GM19351 (cell line): ENCODE measurements at regions not wholly inside any gene's neighbourhood (a gene's known extent, or its start where the extent isn't known, plus 50 kb on each side); places are given as distances from the start of the nearest gene placed in this dataset.

Source experiments
- ATAC-seq: cut with Tn5 transposase; IDR thresholded peaks from one replicate; pipeline ENCODE4 v1.9.1; 2021; ENCODE audit warnings: mild to moderate bottlenecking, moderate library complexity; ENCODE audit not compliant: unreplicated experiment

GRCh38 chr1:186557147-186557777 lies 96.3 kb upstream of the PDC start:
- no peak for ATAC-seq

GRCh38 chr1:186550832-186551231 lies 89.9 kb upstream of the PDC start:
- ATAC-seq, result no peak

DNA sequence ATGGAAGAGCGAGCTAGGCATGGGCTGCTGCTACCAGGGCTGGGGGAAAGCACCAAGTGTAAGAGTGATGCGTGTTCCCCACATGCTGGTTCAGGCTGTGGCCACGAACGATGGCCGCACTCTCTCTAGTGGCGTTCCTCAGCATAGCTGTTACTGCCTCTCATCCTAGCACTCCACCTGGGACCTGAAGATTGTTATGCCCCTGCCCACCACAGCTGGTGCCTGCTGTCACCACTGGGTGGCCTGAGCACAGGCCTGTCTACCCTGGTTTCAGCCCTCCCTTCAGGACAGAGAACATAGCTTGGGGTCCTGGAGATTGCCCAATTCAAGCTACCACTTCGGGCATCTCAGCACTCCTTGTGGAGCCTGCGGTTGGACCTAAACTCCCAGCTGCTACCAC lies 80.1 kb upstream of the PDC start:
- no peak for ATAC-seq

DNA sequence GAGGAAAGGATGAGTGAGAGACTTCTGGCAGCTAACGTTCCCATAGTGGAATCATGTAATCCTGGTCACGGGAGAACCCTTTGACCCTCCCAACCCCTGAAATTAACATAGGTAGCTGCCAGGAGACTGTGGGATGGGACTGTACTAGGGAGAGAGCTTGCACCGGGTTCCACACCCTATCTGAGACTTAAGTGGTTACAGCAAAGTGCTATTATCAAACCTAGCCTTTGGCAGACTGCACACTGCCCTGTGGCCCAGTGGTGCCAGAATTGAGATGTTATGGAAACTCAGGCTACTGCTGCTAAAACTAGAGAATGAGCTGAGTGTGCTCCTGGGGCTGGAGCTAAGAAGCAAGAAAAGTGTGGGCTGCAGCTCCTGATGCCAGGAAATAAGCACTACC lies 79.6 kb upstream of the PDC start:
- ATAC-seq, result no peak

DNA sequence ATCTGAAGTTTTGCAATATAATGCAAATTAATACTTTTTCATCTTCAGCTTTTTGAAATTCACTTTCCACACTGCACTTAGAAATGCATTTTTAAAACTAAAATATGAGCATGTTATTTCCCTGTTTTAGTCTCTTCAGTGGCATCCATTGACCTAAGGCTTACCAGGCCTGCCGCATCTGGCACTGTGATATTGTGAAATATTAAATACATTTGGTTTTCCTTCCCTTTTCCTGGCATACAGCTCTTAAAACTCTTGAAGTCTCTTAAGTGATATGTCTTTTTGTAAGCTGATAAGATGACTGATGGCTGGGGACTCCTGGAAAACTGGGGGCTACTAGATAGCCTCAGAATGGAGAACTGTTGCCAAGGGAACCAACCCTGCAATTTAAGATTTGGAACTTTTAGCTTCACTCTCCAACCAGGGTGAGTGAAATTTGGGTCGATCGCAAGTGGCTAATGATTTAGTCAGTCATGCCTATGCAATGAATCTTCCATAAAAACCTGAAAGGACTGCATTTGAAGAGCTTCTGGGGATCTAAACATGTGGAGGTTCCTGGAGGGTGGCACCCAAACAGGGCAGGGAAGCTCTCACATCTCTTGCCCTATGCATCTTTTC lies 75.5 kb upstream of the PDC start:
- ATAC-seq, result no peak

DNA sequence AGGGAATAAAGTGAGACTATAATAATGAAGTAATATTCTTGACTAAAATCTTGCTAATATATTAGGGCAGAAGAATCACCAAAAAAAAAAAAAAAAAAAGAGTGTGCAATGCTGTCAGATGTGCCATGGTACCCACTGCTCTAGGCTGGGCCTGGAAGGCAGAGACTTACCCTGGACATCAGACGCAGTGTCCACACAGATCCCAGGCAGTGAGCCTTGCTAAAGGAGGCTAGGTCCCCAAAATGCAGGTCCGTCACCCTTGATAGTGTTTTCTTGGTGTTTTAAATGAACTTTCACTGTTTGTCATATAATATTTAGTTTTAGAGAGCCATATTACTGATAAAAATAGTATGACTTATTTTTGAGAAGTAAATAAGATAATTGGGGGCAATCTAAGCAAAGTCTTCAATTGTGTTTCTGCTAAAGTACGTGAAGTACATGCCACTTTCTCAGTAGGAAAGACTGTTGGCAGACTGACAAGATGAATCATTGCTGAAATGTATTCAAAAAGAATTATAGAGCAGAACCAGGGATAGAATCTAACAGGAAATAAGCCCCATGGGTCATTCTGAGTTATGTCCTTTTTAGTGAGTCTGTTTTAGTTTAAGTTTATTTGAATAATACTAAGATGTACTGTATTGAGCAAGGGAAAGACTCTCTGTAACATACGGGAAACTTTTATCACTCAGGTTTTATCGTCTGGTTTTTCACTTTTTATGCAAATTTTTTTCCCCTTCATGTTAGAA lies 74.6 kb upstream of the PDC start:
- peak; percentile 59 for ATAC-seq

DNA sequence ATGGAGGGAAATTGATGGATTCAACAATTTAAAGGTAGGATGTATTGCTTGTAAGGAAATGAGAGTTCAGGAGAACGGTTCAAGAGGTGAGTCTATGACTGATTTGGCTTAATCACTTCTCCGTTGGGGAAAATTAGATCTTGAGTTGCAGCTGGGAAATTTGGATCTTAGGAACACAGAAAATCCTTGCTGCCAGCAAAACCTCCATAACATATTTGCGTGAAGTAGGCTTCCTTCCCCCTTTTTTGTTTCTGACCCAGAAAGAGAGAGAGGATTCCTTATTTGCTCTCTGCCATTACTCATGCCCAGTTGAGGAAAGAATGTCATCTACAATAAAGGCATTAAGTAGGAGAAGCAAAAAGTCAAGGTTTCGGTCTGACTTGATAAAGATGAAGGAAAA lies 73.5 kb upstream of the PDC start:
- ATAC-seq, result no peak

- no peak for ATAC-seq
These were observed 71.6 kb upstream of the PDC start for GRCh38 chr1:186532466-186532865.

- ATAC-seq, result no peak
These were observed 70.7 kb upstream of the PDC start for GRCh38 chr1:186531561-186532165.

- no peak for ATAC-seq
These were observed 69.2 kb upstream of the PDC start for GRCh38 chr1:186530109-186530508.

GRCh38 chr1:186519982-186520381 lies 59.1 kb upstream of the PDC start:
- no peak for ATAC-seq

DNA sequence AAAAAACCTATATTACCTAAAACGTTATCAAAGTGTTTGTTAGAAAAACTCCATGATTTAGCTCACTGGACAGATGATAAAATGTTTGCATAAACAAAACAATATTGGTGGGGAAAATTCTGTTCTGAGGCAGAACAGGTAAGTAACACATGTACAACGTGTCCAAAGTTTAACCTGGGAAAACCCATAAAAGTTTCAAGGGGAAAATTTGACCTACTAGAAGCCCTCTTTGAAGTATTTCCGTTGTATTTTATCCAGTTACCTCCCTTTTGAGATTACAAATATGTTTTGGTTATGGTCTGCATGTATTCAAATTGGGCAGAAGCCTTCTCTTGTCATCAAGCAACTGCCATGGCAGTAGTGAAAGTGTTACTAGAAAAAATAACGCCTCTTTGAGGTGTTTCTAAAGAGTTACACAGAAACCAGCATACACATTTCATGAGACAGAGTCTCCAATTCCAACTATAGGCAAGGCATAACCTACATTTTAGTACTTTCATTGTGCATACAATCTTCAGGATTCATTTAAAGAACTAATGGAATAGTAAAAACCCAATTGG lies 58.0 kb upstream of the PDC start:
- ATAC-seq, result peak; percentile 85

GRCh38 chr1:186518395-186518794 lies 57.5 kb upstream of the PDC start:
- no peak for ATAC-seq

GRCh38 chr1:186514367-186514766 lies 53.5 kb upstream of the PDC start:
- no peak for ATAC-seq

- ATAC-seq, result no peak
These were observed 52.6 kb upstream of the PDC start for GRCh38 chr1:186513526-186513925.

GRCh38 chr1:186512698-186513457 lies 52.0 kb upstream of the PDC start:
- peak; percentile 8 for ATAC-seq

DNA sequence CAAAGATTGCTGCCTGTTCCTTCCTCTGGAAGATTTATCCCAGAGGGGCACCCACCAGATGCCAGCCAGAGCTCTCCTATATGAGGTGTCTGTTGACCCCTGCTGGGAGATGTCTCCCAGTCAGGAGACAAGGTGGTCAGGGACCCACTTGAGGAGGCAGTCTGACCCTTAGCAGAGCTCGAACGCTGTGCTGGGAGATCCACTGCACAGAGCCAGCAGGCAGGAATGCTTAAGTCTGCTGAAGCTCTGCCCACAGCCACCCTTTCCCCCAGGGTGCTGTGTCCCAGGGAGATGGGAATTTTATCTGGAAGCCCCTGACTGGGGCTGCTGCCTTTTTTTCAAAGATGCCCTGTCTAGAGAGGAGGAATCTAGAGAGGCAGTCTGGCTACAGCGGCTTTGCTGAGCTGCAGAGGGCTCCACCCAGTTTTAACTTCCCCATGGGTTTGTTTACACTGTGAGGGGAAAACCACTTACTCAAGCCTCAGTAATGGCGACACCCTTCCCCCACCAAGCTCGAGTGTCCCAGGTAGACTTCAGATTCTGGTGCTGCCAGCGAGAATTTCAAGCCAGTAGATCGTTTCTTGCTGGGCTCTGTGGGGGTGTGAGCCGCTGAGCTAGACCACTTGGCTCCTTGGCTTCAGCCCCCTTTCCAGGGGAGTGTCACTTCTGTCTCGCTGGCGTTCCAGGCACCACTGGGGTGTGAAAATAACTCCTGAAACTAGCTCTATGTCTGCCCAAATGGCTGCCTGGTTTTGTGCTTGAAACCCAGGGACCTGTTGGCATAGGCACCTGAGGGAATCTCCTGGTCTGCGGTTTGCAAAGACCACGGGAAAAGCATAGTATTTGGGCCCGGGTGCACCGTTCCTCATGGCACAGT lies 51.1 kb upstream of the PDC start:
- ATAC-seq, result peak; percentile 94
